Stomach (tissue), 8 donors: ENCODE measurements at regions not wholly inside any gene's neighbourhood (a gene's known extent, or its start where the extent isn't known, plus 50 kb on each side); places are given as distances from the start of the nearest gene placed in this dataset.
A peak's percentile ranks its signal among the peaks of the same experiment; 100 is the strongest.
"Not testable (repeated sequence)": the region's sequence is repeated elsewhere in the genome, so short reads cannot be mapped to it uniquely, and the experiment has no call there.

ENCODE experiments used
- DNase-seq, 2 donors: peaks; one replicate each; pipeline versions ENCODE4 v3.0.0 to v3.0.0-alpha.2; 2013 to 2019
- H3K27ac ChIP-seq, 5 donors: fragments of 200-600 bp in 4 of 5; sonication (generic) in 4 of 5; one replicate each; pipeline ENCODE4 v1.5.1; 2013 to 2019; ENCODE audit warnings: mild to moderate bottlenecking in 1 of 5, moderate library complexity in 1 of 5
- H3K27me3 ChIP-seq, 3 donors: fragments of 200-600 bp; sonication (generic); one replicate each; pipeline ENCODE4 v1.5.1; 2017 to 2019; ENCODE audit warnings: mixed run types in 1 of 3
- H3K36me3 ChIP-seq, 4 donors: fragments of 200-600 bp; sonication (generic); 1 replicate in 3 of 4; 2 replicates in 1 of 4; pipeline ENCODE4 v1.5.1; 2016 to 2019
- H3K4me1 ChIP-seq, 4 donors: fragments of 200-600 bp; sonication (generic); one replicate each; pipeline ENCODE4 v1.5.1; 2016 to 2019
- H3K4me3 ChIP-seq, 4 donors: fragments of 200-600 bp; sonication (generic) in 3 of 4; one replicate each; pipeline ENCODE4 v1.5.1; 2016 to 2019; ENCODE audit warnings: mild to moderate bottlenecking in 1 of 4
- H3K9me3 ChIP-seq, 4 donors: fragments of 200-600 bp; sonication (generic); one replicate each; pipeline ENCODE4 v1.5.1; 2016 to 2019
- EP300 ChIP-seq: sonication (generic); formaldehyde crosslinking; IDR thresholded peaks from one replicate; pipeline ENCODE4 v1.6.1; 2017; ENCODE audit warnings: antibody characterized with exemption
- POLR2A ChIP-seq, 4 donors: fragments of 450-650 bp; IDR thresholded peaks; one replicate each; pipeline ENCODE4 v1.6.1; 2016; ENCODE audit warnings: antibody characterized with exemption in 4 of 4, control low read depth in 2 of 4, mild to moderate bottlenecking in 1 of 4, moderate library complexity in 1 of 4
- POLR2AphosphoS5 ChIP-seq, 3 donors: sonication (generic); formaldehyde crosslinking; IDR thresholded peaks; one replicate each; pipeline ENCODE4 v1.6.1; 2016; ENCODE audit warnings: antibody characterized with exemption in 3 of 3
- WGBS, 5 donors: extraction: QIAGEN DNeasy Blood & Tissue Kit in 3 of 5; methylation state at CpG; one replicate each; pipeline versions ENCODE4 v1.1.5 to v1.1.7; 2013 to 2018; 5-methylcytosine and 5-hydroxymethylcytosine counted together
- intact Hi-C: fragments of 100-400 bp; cut with DNase I; formaldehyde crosslinking; loops from one replicate; pipeline ENCODE4 v1.15.1; 2023; ENCODE audit warnings: low total_unique reads
- TF ChIP-seq, protein P1 (sequence below), 7 experiments: fragments of 450-650 bp in 4 of 7; fragments of 200-600 bp in 3 of 7; sonication (generic) in 3 of 7; IDR thresholded peaks; one replicate each; pipeline ENCODE4 v1.5.1; 2016 to 2019; ENCODE audit warnings: antibody characterized with exemption in 7 of 7, control low read depth in 2 of 7, mild to moderate bottlenecking in 1 of 7
- donor health status: healthy with polysubstance abuse.
- donor health status: Bipolar disorder and iron deficiency.
- donor health status: healthy.

DNA sequence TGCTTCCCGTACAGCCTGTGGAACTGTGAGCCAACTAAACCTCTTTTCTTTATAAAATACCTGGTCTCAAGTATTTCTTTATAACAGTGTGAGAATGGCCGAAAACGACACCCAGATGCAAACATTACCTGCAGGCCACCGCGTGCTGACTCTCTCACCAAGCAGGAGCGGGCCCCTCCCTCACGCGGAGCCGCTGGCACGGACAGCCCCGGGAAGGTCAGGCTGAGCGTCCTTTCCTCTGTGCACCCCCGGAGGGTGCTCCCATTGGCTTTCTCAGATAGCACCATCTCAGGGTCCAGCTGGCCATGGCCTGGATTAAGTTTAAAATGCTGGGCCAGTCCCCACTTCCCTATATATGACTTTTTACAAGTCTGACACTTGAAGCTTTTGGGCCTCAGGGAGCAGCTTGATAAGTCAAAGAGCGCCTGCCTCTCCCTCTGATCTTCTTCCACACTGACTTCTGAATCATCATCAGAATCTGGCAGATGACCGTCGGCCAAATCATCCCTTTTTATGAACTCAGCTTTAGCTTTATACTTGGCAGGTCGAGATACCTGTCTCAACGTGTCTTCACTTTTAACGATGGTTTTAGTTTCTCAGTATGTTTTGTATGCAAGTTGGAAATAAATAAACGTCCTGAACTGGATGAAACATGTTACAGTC, 115.1 kb upstream of the PRKX start:
- H3K27me3 ChIP-seq, H3K4me3 ChIP-seq, H3K9me3 ChIP-seq, H3K27ac ChIP-seq, H3K4me1 ChIP-seq, intact Hi-C loops, DNase-seq: not testable (repeated sequence)
- 80 to 90% (median 84%) methylated on average over 8 to 18 of the region's 20 CpGs for WGBS, 5 donors
- H3K36me3 ChIP-seq: peaks cover 0 to 14% (median 2%) of the 10 kb centered on the region in 4 donors

DNA sequence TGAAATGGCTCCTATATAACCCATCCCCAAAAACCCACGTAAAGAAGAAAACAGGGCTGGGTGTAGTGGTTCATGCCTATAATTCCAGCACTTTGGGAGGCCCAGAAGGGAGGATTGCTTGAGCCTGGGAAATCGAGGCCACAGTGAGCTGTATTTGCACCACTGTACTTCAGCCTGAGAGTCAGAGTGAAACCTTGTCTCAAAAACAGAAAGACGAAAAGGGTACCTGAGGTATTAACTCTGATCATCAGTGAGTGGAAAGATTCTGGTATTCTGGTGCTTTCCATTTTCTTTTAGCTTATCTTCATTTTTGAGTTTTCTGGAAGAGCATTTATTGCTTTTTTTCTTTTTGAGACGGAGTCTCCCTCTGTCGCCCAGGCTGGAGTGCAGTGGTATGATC, 110.6 kb upstream of the PRKX start:
- no CpG with 5 or more reads among the region's 5 CpGs for WGBS, 5 donors
- DNase-seq, intact Hi-C loops: not testable (repeated sequence)

DNA sequence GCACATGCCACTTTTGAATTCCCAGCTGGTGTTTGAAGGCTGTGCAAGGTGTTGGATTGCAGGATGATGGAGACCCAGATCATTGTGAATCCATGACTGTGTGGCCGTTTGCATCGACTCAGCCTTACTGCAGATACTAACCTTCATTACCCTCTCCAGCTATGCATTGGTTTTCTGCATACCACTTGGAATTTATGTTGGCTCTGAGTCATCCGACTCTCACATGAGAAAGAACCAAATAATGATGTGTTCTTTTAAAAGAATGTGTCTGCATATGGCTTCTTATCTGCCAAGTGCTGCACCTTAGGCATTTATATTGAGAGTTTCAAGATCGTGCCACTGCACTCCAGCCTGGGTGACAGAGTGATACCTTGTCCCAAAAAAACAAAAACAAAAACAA, 106.7 kb upstream of the PRKX start:
- WGBS, 5 donors: 75 to 89% (median 81%) methylated on average over 4 of the region's 4 CpGs
- H3K4me1 ChIP-seq: peaks cover 0 to 9% (median 0%) of the 10 kb centered on the region in 4 donors

More for the DNA sequence above, 110.6 kb upstream of the PRKX start:
- H3K4me1 ChIP-seq, H3K27ac ChIP-seq, H3K27me3 ChIP-seq, H3K9me3 ChIP-seq, H3K4me3 ChIP-seq: not testable (repeated sequence)
- H3K36me3 ChIP-seq: peaks cover 0 to 24% (median 7%) of the 10 kb centered on the region in 4 donors

DNA sequence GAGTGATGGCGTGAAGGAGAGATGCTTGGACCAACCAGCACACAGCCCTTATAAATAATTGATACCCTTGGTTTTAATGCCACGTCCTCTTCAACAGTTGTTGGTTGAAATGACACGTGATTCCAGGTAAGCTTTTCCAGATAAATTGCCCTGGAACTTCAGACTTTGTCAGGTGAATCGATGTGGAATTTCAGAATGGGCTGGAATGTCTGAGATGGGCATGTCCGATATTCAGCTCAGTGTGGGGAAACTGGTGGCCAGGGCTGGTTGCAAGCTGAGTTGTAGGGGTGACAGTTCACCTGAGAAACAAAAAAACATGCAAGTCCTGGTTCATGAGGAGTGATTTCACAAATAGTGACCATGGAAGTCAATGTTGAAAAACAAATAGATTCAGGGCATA, 104.0 kb upstream of the PRKX start:
- 76 to 96% (median 89%) methylated on average over 3 to 5 of the region's 5 CpGs for WGBS, 5 donors
- H3K27ac ChIP-seq, DNase-seq, intact Hi-C loops, H3K4me3 ChIP-seq, H3K36me3 ChIP-seq, H3K9me3 ChIP-seq, H3K27me3 ChIP-seq: not testable (repeated sequence)
- peaks cover 0 to 15% (median 9%) of the 10 kb centered on the region in 4 donors for H3K4me1 ChIP-seq

More for the DNA sequence above, 106.7 kb upstream of the PRKX start:
- Histone ChIP-seq H3K4me3 (no peak overlapping the region), H3K9me3 (no peaks in the 10 kb centered on the region), H3K36me3 (peaks cover 0 to 11% (median 5%) of the 10 kb centered on the region in 4 donors), H3K27ac (no peak overlapping the region), H3K27me3 (no peaks in the 10 kb centered on the region)
- intact Hi-C loops: no loop called here
- TF ChIP-seq EP300: no peak
- no peak for TF ChIP-seq POLR2A (IDR thresholded peaks at IDR 0.05)
- TF ChIP-seq, protein P1, sequence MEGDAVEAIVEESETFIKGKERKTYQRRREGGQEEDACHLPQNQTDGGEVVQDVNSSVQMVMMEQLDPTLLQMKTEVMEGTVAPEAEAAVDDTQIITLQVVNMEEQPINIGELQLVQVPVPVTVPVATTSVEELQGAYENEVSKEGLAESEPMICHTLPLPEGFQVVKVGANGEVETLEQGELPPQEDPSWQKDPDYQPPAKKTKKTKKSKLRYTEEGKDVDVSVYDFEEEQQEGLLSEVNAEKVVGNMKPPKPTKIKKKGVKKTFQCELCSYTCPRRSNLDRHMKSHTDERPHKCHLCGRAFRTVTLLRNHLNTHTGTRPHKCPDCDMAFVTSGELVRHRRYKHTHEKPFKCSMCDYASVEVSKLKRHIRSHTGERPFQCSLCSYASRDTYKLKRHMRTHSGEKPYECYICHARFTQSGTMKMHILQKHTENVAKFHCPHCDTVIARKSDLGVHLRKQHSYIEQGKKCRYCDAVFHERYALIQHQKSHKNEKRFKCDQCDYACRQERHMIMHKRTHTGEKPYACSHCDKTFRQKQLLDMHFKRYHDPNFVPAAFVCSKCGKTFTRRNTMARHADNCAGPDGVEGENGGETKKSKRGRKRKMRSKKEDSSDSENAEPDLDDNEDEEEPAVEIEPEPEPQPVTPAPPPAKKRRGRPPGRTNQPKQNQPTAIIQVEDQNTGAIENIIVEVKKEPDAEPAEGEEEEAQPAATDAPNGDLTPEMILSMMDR (IDR thresholded peaks at IDR 0.05): no peak
- TF ChIP-seq POLR2AphosphoS5 (IDR thresholded peaks at IDR 0.05): no peak
- no peak for DNase-seq

DNA sequence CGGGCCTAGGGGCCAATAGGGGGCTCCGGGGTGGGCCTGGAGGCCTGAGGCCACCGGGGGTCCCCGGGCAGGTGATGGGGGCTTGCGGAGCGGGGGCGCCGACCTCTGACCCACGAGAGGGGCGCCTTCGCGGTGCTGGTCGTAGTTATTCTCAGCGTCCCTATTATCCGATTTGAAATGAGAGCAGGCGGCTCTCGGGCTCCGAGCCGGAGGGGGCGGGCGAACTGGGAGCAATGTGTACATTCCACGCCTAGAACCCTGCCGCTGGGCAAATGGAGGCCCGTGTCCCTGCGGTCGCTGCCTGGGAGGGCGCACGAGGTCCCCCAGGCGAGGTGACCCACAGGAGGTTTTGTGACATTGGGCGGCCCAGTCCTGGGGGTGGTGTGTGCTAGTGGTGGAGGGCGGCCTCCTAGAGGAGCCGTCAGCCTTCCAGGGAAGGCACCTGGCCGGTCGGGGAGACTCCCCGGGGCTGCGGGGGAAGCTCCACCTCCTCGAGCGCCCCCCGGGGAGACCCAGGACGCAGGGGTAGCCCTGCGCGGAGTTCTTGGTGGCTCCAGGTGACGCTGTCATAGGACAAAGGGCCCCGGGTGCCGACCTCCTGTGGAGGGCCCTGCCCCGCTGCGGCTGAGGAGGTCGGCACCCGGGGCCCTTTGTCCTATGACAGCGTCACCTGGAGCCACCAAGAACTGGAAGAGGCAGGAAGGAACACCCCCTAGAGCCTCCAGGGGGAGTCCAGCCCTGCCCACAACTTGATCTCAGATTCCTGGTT, 102.6 kb upstream of the PRKX start:
- 0 to 2% (median 1%) methylated on average over 10 to 50 of the region's 50 CpGs for WGBS, 5 donors

More for the DNA sequence above, 102.6 kb upstream of the PRKX start:
- peak in 1 of 3 donors; percentile 6 for TF ChIP-seq POLR2AphosphoS5 (IDR thresholded peaks at IDR 0.05)
- TF ChIP-seq POLR2A (IDR thresholded peaks at IDR 0.05): no peak
- TF ChIP-seq EP300: no peak
- TF ChIP-seq, protein P1 (IDR thresholded peaks at IDR 0.05): no peak
- DNase-seq: peak; percentile 67 to 85
- H3K27ac ChIP-seq: peak overlapping the region; percentile 93 to 99 (median 96)
- H3K9me3 ChIP-seq: no peaks in the 10 kb centered on the region
- H3K4me1 ChIP-seq: peaks cover 0 to 24% (median 9%) of the 10 kb centered on the region in 4 donors
- intact Hi-C loops: no loop called here
- peak overlapping the region; percentile 56 to 87 (median 65) for H3K4me3 ChIP-seq
- H3K27me3 ChIP-seq: no peaks in the 10 kb centered on the region
- H3K36me3 ChIP-seq: peaks cover 0 to 10% (median 5%) of the 10 kb centered on the region in 4 donors
